WTC11 (cell line): ENCODE measurements at regions not wholly inside any gene's neighbourhood (a gene's known extent, or its start where the extent isn't known, plus 50 kb on each side); places are given as distances from the start of the nearest gene placed in this dataset.

Experiments
- ATAC-seq: fragments of 200-7000 bp; cut with Tn5 transposase; 2 replicates; pipeline ENCODE4 v1.10.0; 2021; ENCODE audit warnings: mild to moderate bottlenecking, moderate library complexity
- CTCF ChIA-PET: fragments of 300-600 bp; sonication (Branson Sonifier 250); formaldehyde crosslinking; loops from one replicate; lab custom pipeline; 2021; ENCODE audit warnings: antibody characterized with exemption; lab: Charles Lee
- POLR2A ChIA-PET: fragments of 350-600 bp; sonication (Branson Sonifier 250); formaldehyde crosslinking; loops from one replicate; lab custom pipeline; 2021; ENCODE audit warnings: antibody characterized with exemption; lab: Charles Lee
- DNase-seq: peaks from one replicate; pipeline ENCODE4 v3.0.0; 2021; ENCODE audit warnings: low spot score
- H3K27ac Mint-ChIP-seq: 2 replicates; pipeline ENCODE4 v1.8.0; 2021; ENCODE audit warnings: mixed read lengths
- H3K27me3 Mint-ChIP-seq: 2 replicates; pipeline ENCODE4 v1.8.0; 2021; ENCODE audit warnings: low read depth, mild to moderate bottlenecking, moderate library complexity, mixed read lengths
- H3K36me3 Mint-ChIP-seq: 2 replicates; pipeline ENCODE4 v1.8.0; 2021; ENCODE audit warnings: mixed read lengths
- H3K4me1 Mint-ChIP-seq: 2 replicates; pipeline ENCODE4 v1.8.0; 2022; ENCODE audit warnings: mixed read lengths
- H3K4me3 Mint-ChIP-seq: 2 replicates; pipeline ENCODE4 v1.8.0; 2021; ENCODE audit warnings: mild to moderate bottlenecking, moderate library complexity, mixed read lengths
- H3K9me3 Mint-ChIP-seq: 2 replicates; pipeline ENCODE4 v1.8.0; 2021; ENCODE audit warnings: mixed read lengths
- AR ChIP-seq: fragments of 250-450 bp; sonication (Bioruptor Pico); IDR thresholded peaks from 2 replicates; pipeline ENCODE4 v1.9.0; 2021; ENCODE audit warnings: mild to moderate bottlenecking
- ATF3 ChIP-seq: sonication (generic); formaldehyde crosslinking; conservative IDR thresholded peaks from 2 replicates; pipeline ENCODE4 v1.8.1; 2022; ENCODE audit warnings: mild to moderate bottlenecking, missing genetic modification reagents
- CBFB ChIP-seq: sonication (generic); formaldehyde crosslinking; IDR thresholded peaks from 2 replicates; pipeline ENCODE4 v1.8.1; 2022; ENCODE audit warnings: mild to moderate bottlenecking, low read depth, missing genetic modification reagents
- CDX4 ChIP-seq: fragments of 250-450 bp; sonication (Bioruptor Pico); IDR thresholded peaks from 2 replicates; pipeline ENCODE4 v1.9.0; 2021; ENCODE audit warnings: moderate library complexity, mild to moderate bottlenecking, inconsistent platforms, borderline replicate concordance
- CTCF ChIP-seq: fragments of 200-600 bp; IDR thresholded peaks from 2 replicates; pipeline ENCODE4 v1.8.0; 2022; ENCODE audit warnings: antibody characterized with exemption
- GABPB1 ChIP-seq: sonication (generic); formaldehyde crosslinking; IDR thresholded peaks from 2 replicates; pipeline ENCODE4 v1.8.1; 2023; ENCODE audit warnings: mild to moderate bottlenecking, missing genetic modification reagents
- HMGA2 ChIP-seq: fragments of 250-450 bp; sonication (Bioruptor Pico); IDR thresholded peaks from 2 replicates; pipeline ENCODE4 v1.4.0; 2021; ENCODE audit warnings: mild to moderate bottlenecking, moderate library complexity
- PRDM15 ChIP-seq: sonication (generic); formaldehyde crosslinking; IDR thresholded peaks from 2 replicates; pipeline ENCODE4 v1.8.0; 2022; ENCODE audit warnings: missing genetic modification reagents
- PRRX2 ChIP-seq: fragments of 250-450 bp; sonication (Bioruptor Pico); IDR thresholded peaks from 2 replicates; pipeline ENCODE4 v1.8.0; 2021; ENCODE audit warnings: mild to moderate bottlenecking
- SP1 ChIP-seq: sonication (generic); formaldehyde crosslinking; conservative IDR thresholded peaks from 2 replicates; pipeline ENCODE4 v1.8.1; 2022; ENCODE audit warnings: missing genetic modification reagents
- TEAD1 ChIP-seq: sonication (generic); formaldehyde crosslinking; IDR thresholded peaks from 2 replicates; pipeline ENCODE4 v1.8.0; 2022; ENCODE audit warnings: mild to moderate bottlenecking, missing genetic modification reagents
- TEAD4 ChIP-seq: sonication (generic); formaldehyde crosslinking; IDR thresholded peaks from 2 replicates; pipeline ENCODE4 v1.8.0; 2022; ENCODE audit warnings: mild to moderate bottlenecking, missing genetic modification reagents
- ZBTB43 ChIP-seq: sonication (generic); formaldehyde crosslinking; IDR thresholded peaks from 2 replicates; pipeline ENCODE4 v1.8.1; 2023; ENCODE audit warnings: mild to moderate bottlenecking, missing genetic modification reagents
- ZNF121 ChIP-seq: sonication (generic); formaldehyde crosslinking; IDR thresholded peaks from 2 replicates; pipeline ENCODE4 v1.8.0; 2023; ENCODE audit warnings: missing genetic modification reagents
- ZNF138 ChIP-seq: sonication (generic); formaldehyde crosslinking; conservative IDR thresholded peaks from 2 replicates; pipeline ENCODE4 v1.8.1; 2022; ENCODE audit warnings: mild to moderate bottlenecking, moderate library complexity, missing genetic modification reagents
- ZNF219 ChIP-seq: sonication (generic); formaldehyde crosslinking; IDR thresholded peaks from 2 replicates; pipeline ENCODE4 v1.8.0; 2023; ENCODE audit warnings: missing genetic modification reagents, mild to moderate bottlenecking, borderline replicate concordance
- ZNF232 ChIP-seq: sonication (generic); formaldehyde crosslinking; IDR thresholded peaks from 2 replicates; pipeline ENCODE4 v1.8.0; 2022; ENCODE audit warnings: mild to moderate bottlenecking, missing genetic modification reagents
- ZNF425 ChIP-seq: fragments of 250-450 bp; sonication (Bioruptor Pico); conservative IDR thresholded peaks from 2 replicates; pipeline ENCODE4 v1.9.0; 2021; ENCODE audit warnings: mild to moderate bottlenecking
- TF ChIP-seq, protein P1 (sequence below): sonication (generic); formaldehyde crosslinking; IDR thresholded peaks from 2 replicates; pipeline ENCODE4 v1.8.0; 2022; ENCODE audit warnings: mild to moderate bottlenecking, missing genetic modification reagents
- TF ChIP-seq, protein P2 (sequence below): sonication (generic); formaldehyde crosslinking; IDR thresholded peaks from 2 replicates; pipeline ENCODE4 v1.8.1; 2022; ENCODE audit warnings: low read depth, mild to moderate bottlenecking, moderate library complexity, missing genetic modification reagents, borderline replicate concordance

- TF ChIP-seq GABPB1 (CRISPR knock-in tag): no peak
- no peak for TF ChIP-seq ZNF425 (CRISPR knock-in tag)
- no peak for TF ChIP-seq PRDM15
- TF ChIP-seq CBFB: no peak
- TF ChIP-seq TEAD1 (CRISPR knock-in tag): no peak
- TF ChIP-seq ZBTB43: no peak
Measured at GRCh38 chr2:139165041-139165440, 384.9 kb upstream of the NXPH2 start (continued).

DNA sequence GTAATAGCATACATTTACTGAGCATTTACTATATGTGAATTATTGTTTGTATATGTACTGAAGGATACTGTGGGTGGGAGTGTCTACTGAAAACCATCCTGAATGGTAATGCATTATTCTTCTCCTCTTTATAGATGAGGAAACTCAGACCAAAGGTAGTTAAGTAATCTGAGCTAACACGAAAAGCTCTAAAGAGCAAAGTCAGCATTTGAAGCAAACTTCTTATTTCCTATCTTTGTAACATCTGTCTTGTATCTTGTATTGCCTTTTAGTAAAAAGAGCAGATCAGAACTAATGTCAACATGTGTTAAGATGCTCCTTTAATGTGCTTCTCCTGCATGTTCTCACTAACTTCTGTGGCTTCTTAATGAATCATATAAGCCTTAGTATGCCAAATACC lies 382.8 kb upstream of the NXPH2 start:
- CTCF ChIA-PET: no interaction called here
- Mint-ChIP-seq H3K36me3 (no peaks in the 10 kb centered on the region), H3K4me3 (no peak overlapping the region), H3K4me1 (peaks cover 2% of the 10 kb centered on the region; the same call in 1 of the 2 replicates), H3K27ac (no peak overlapping the region), H3K9me3 (no peaks in the 10 kb centered on the region), H3K27me3 (no peaks in the 10 kb centered on the region)
- no peak for DNase-seq
- ATAC-seq: no peak
- POLR2A ChIA-PET: no interaction called here
- TF ChIP-seq, protein P1, sequence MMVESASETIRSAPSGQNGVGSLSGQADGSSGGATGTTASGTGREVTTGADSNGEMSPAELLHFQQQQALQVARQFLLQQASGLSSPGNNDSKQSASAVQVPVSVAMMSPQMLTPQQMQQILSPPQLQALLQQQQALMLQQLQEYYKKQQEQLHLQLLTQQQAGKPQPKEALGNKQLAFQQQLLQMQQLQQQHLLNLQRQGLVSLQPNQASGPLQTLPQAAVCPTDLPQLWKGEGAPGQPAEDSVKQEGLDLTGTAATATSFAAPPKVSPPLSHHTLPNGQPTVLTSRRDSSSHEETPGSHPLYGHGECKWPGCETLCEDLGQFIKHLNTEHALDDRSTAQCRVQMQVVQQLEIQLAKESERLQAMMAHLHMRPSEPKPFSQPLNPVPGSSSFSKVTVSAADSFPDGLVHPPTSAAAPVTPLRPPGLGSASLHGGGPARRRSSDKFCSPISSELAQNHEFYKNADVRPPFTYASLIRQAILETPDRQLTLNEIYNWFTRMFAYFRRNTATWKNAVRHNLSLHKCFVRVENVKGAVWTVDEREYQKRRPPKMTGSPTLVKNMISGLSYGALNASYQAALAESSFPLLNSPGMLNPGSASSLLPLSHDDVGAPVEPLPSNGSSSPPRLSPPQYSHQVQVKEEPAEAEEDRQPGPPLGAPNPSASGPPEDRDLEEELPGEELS (CRISPR knock-in tag): no peak
- TF ChIP-seq CTCF: no peak
- TF ChIP-seq ZNF232: no peak
- TF ChIP-seq HMGA2: no peak
- TF ChIP-seq, protein P2, sequence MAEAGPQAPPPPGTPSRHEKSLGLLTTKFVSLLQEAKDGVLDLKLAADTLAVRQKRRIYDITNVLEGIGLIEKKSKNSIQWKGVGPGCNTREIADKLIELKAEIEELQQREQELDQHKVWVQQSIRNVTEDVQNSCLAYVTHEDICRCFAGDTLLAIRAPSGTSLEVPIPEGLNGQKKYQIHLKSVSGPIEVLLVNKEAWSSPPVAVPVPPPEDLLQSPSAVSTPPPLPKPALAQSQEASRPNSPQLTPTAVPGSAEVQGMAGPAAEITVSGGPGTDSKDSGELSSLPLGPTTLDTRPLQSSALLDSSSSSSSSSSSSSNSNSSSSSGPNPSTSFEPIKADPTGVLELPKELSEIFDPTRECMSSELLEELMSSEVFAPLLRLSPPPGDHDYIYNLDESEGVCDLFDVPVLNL (CRISPR knock-in tag): no peak
- no peak for TF ChIP-seq TEAD4
- TF ChIP-seq ZNF121 (CRISPR knock-in tag): no peak
- TF ChIP-seq PRRX2: no peak
- TF ChIP-seq ZNF138 (CRISPR knock-in tag): no peak
- TF ChIP-seq CDX4 (CRISPR knock-in tag): no peak
- TF ChIP-seq ATF3 (CRISPR knock-in tag): no peak
- no peak for TF ChIP-seq SP1
- TF ChIP-seq ZNF219 (CRISPR knock-in tag): no peak
- no peak for TF ChIP-seq AR (CRISPR knock-in tag)
